Lung (tissue), 11 donors: ENCODE measurements at regions not wholly inside any gene's neighbourhood (a gene's known extent, or its start where the extent isn't known, plus 50 kb on each side); places are given as distances from the start of the nearest gene placed in this dataset.

Experiments used
- ATAC-seq: fragments of 200-7000 bp; cut with Tn5 transposase; one replicate; pipeline ENCODE4 v1.9.1; 2020; ENCODE audit warnings: moderate number of reproducible peaks; ENCODE audit not compliant: insufficient read depth, low FRiP score
- DNase-seq, 3 donors: peaks; one replicate each; pipeline ENCODE4 v3.0.0-alpha.2; 2013 to 2017
- H3K27ac ChIP-seq, 2 donors: one replicate each; pipeline ENCODE4 v1.5.1; 2013; ENCODE audit warnings: mild to moderate bottlenecking in 2 of 2, moderate library complexity in 2 of 2, control low read depth in 1 of 2, inconsistent platforms in 1 of 2, low read depth in 1 of 2, low read length in 1 of 2
- H3K27me3 ChIP-seq, 3 donors: one replicate each; pipeline ENCODE4 v1.5.1; 2013; ENCODE audit warnings: low read length in 2 of 3; ENCODE audit not compliant: control insufficient read depth in 3 of 3, insufficient read depth in 3 of 3
- H3K36me3 ChIP-seq, 4 donors: one replicate each; pipeline ENCODE4 v1.5.1; 2013; ENCODE audit warnings: low read length in 4 of 4, mild to moderate bottlenecking in 1 of 4, moderate library complexity in 1 of 4; ENCODE audit not compliant: control insufficient read depth in 4 of 4, insufficient read depth in 4 of 4
- H3K4me1 ChIP-seq, 5 donors: one replicate each; pipeline ENCODE4 v1.5.1; 2013; ENCODE audit warnings: low read length in 5 of 5, mild to moderate bottlenecking in 2 of 5, moderate library complexity in 1 of 5; ENCODE audit not compliant: control insufficient read depth in 5 of 5, insufficient read depth in 5 of 5
- H3K4me3 ChIP-seq: one replicate; pipeline ENCODE4 v1.5.1; 2013; ENCODE audit warnings: mild to moderate bottlenecking, control low read depth, moderate library complexity
- H3K9ac ChIP-seq, 2 donors: one replicate each; pipeline ENCODE4 v1.5.1; 2013; ENCODE audit warnings: low read length in 2 of 2, control low read depth in 1 of 2; ENCODE audit not compliant: insufficient read depth in 1 of 2
- H3K9me3 ChIP-seq, 4 donors: one replicate each; pipeline ENCODE4 v1.5.1; 2013; ENCODE audit warnings: low read length in 3 of 4, mild to moderate bottlenecking in 1 of 4, moderate library complexity in 1 of 4; ENCODE audit not compliant: control insufficient read depth in 4 of 4, insufficient read depth in 3 of 4
- CTCF ChIP-seq: IDR thresholded peaks from 2 replicates; pipeline ENCODE4 v1.5.1; 2012; ENCODE audit warnings: mild to moderate bottlenecking; ENCODE audit errors: control extremely low read depth, extremely low read depth
- WGBS, 2 donors: extraction: QIAGEN DNeasy Blood & Tissue Kit; methylation state at CpG; one replicate each; pipeline ENCODE4 v1.1.7; 2013; 5-methylcytosine and 5-hydroxymethylcytosine counted together
- donor health status: control.
- donor health status: control.
- donor health status: Bipolar disorder and iron deficiency.
- donor health status: healthy.
- donor health status: DM: yes; HTN: yes; CAD: no.

GRCh38 chr2:215644233-215644897 is 208.5 kb upstream of the FN1 start:
- Histone ChIP-seq H3K36me3 (no peaks in the 10 kb centered on the region), H3K27ac (no peak overlapping the region), H3K4me1 (no peaks in the 10 kb centered on the region), H3K4me3 (no peak overlapping the region), H3K27me3 (no peaks in the 10 kb centered on the region), H3K9me3 (no peaks in the 10 kb centered on the region), H3K9ac (no peak overlapping the region)
- no peak for ATAC-seq
- no peak for DNase-seq
- no peak for TF ChIP-seq CTCF
- 87 to 89% methylated on average over 7 of the region's 7 CpGs for WGBS, 2 donors

- no peaks in the 10 kb centered on the region for H3K27me3 ChIP-seq
- peaks cover 0 to 4% (median 1%) of the 10 kb centered on the region in 4 donors for H3K9me3 ChIP-seq
- no peaks in the 10 kb centered on the region for H3K4me1 ChIP-seq
- H3K27ac ChIP-seq = no peak overlapping the region
- no peak overlapping the region for H3K9ac ChIP-seq
- ATAC-seq = no peak
- TF ChIP-seq CTCF = no peak
- no peak for DNase-seq
- H3K4me3 ChIP-seq = no peak overlapping the region
- no peaks in the 10 kb centered on the region for H3K36me3 ChIP-seq
Observed at GRCh38 chr2:215638687-215639086, 202.8 kb upstream of the FN1 start.

- no peaks in the 10 kb centered on the region for H3K4me1 ChIP-seq
- H3K4me3 ChIP-seq = no peak overlapping the region
- no peak for ATAC-seq
- TF ChIP-seq CTCF = no peak
- H3K36me3 ChIP-seq = no peaks in the 10 kb centered on the region
- no peaks in the 10 kb centered on the region for H3K27me3 ChIP-seq
- H3K9me3 ChIP-seq = peaks cover 0 to 6% (median 2%) of the 10 kb centered on the region in 4 donors
- no peak for DNase-seq
- H3K27ac ChIP-seq = no peak overlapping the region
- no peak overlapping the region for H3K9ac ChIP-seq
Observed at GRCh38 chr2:215637651-215638050, 201.8 kb upstream of the FN1 start.

- no peak overlapping the region for H3K27ac ChIP-seq
- 90 to 92% methylated on average over 3 of the region's 3 CpGs for WGBS, 2 donors
- no peaks in the 10 kb centered on the region for H3K4me1 ChIP-seq
- no peaks in the 10 kb centered on the region for H3K36me3 ChIP-seq
- H3K9me3 ChIP-seq = peaks cover 0 to 6% (median 3%) of the 10 kb centered on the region in 4 donors
- TF ChIP-seq CTCF = no peak
- no peak overlapping the region for H3K4me3 ChIP-seq
- no peaks in the 10 kb centered on the region for H3K27me3 ChIP-seq
- H3K9ac ChIP-seq = no peak overlapping the region
- ATAC-seq (no peak), DNase-seq (no peak)
Observed at GRCh38 chr2:215636816-215637215, 200.9 kb upstream of the FN1 start.
